Naive thymus-derived CD4-positive, alpha-beta T cell (primary cell): ENCODE measurements at regions not wholly inside any gene's neighbourhood (a gene's known extent, or its start where the extent isn't known, plus 50 kb on each side); places are given as distances from the start of the nearest gene placed in this dataset.

Source experiments
- ATAC-seq: fragments of 150-1000 bp; cut with Tn5 transposase; 2 replicates; pipeline ENCODE4 v1.10.0; 2021; ENCODE audit warnings: mild to moderate bottlenecking, moderate library complexity
- CTCF ChIA-PET: fragments of 350-600 bp; sonication (Branson Sonifier 250); formaldehyde crosslinking; loops from one replicate; lab custom pipeline; 2021; ENCODE audit warnings: antibody characterized with exemption; lab: Charles Lee
- POLR2A ChIA-PET: fragments of 350-600 bp; sonication (Branson Sonifier 250); formaldehyde crosslinking; loops from one replicate; lab custom pipeline; 2021; ENCODE audit warnings: antibody characterized with exemption, inconsistent platforms; lab: Charles Lee
- DNase-seq, 9 donors: peaks; one replicate each; pipeline versions ENCODE4 v3.0.0 to v3.0.0-alpha.2; 2020 to 2022; ENCODE audit warnings: mixed read lengths in 1 of 9
- H3K27ac ChIP-seq: one replicate; pipeline ENCODE4 v1.7.0; 2013; ENCODE audit warnings: mild to moderate bottlenecking, low read depth, low read length, moderate library complexity
- H3K27me3 ChIP-seq, 2 donors: one replicate each; pipeline ENCODE4 v1.7.0; 2013; ENCODE audit warnings: low read length in 2 of 2, mild to moderate bottlenecking in 2 of 2, moderate library complexity in 2 of 2; ENCODE audit not compliant: control insufficient read depth in 2 of 2, insufficient read depth in 2 of 2
- H3K36me3 ChIP-seq, 3 experiments: 1 replicate in 2 of 3; 2 replicates in 1 of 3; pipeline ENCODE4 v1.7.0; 2013; ENCODE audit warnings: low read length in 3 of 3, mild to moderate bottlenecking in 3 of 3, moderate library complexity in 1 of 3; ENCODE audit not compliant: insufficient read depth in 3 of 3, control insufficient read depth in 2 of 3
- H3K4me1 ChIP-seq, 2 donors: one replicate each; pipeline ENCODE4 v1.7.0; 2013; ENCODE audit warnings: low read length in 2 of 2, mild to moderate bottlenecking in 2 of 2, moderate library complexity in 1 of 2; ENCODE audit not compliant: control insufficient read depth in 2 of 2, insufficient read depth in 2 of 2
- H3K4me3 ChIP-seq: 2 replicates; pipeline ENCODE4 v1.7.0; 2013; ENCODE audit warnings: mild to moderate bottlenecking, low read length
- H3K9me3 ChIP-seq, 3 experiments: 1 replicate in 2 of 3; 2 replicates in 1 of 3; pipeline ENCODE4 v1.7.0; 2013; ENCODE audit warnings: low read length in 3 of 3; ENCODE audit not compliant: control insufficient read depth in 2 of 3
- H3K27ac Mint-ChIP-seq, 9 donors: one replicate each; pipeline ENCODE4 v1.8.0; 2020 to 2022; ENCODE audit warnings: mixed read lengths in 9 of 9, mild to moderate bottlenecking in 8 of 9, moderate library complexity in 5 of 9, inconsistent platforms in 2 of 9
- H3K27me3 Mint-ChIP-seq, 5 donors: one replicate each; pipeline ENCODE4 v1.8.0; 2021 to 2022; ENCODE audit warnings: mixed read lengths in 5 of 5, mild to moderate bottlenecking in 1 of 5
- H3K36me3 Mint-ChIP-seq, 5 donors: one replicate each; pipeline ENCODE4 v1.8.0; 2020 to 2022; ENCODE audit warnings: mixed read lengths in 5 of 5, mild to moderate bottlenecking in 3 of 5, inconsistent platforms in 1 of 5
- H3K4me1 Mint-ChIP-seq, 7 donors: one replicate each; pipeline ENCODE4 v1.8.0; 2020 to 2022; ENCODE audit warnings: mixed read lengths in 7 of 7, mild to moderate bottlenecking in 3 of 7, inconsistent platforms in 1 of 7
- H3K4me3 Mint-ChIP-seq, 10 donors: one replicate each; pipeline ENCODE4 v1.8.0; 2020 to 2022; ENCODE audit warnings: mild to moderate bottlenecking in 10 of 10, mixed read lengths in 10 of 10, moderate library complexity in 6 of 10, inconsistent platforms in 2 of 10
- H3K9me3 Mint-ChIP-seq, 11 donors: one replicate each; pipeline ENCODE4 v1.8.0; 2020 to 2022; ENCODE audit warnings: mixed read lengths in 11 of 11, mild to moderate bottlenecking in 4 of 11, inconsistent platforms in 1 of 11, moderate library complexity in 1 of 11
- intact Hi-C, 2 donors: fragments of 100-400 bp; cut with micrococcal nuclease; formaldehyde crosslinking; loops; one replicate each; pipeline ENCODE4 v1.15.1; 2023

DNA sequence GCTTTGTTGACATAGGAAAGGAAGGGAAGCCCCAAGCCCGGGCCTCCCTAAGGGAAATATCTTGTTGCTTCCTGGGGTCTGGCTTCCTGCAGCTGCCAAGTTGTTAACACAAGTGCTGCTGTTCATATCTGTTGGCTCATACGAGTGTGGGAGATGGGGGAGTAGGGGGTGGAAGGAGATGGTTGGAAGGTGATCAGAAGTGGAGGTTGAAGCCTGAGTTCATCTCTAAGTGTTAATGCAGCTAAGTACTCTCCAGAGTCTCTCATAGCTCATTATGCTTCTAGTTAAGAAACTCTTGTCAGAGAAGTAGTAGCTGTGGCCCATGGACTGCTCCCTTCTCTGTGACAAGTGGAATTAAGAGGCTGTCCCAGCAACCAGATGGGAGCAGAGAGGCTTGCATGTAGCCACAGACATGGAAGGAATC is 319.2 kb upstream of the SPAG17 start:
- H3K4me1 Mint-ChIP-seq = no peaks in the 10 kb centered on the region
- no peaks in the 10 kb centered on the region for H3K9me3 ChIP-seq
- H3K27ac Mint-ChIP-seq = no peak overlapping the region
- CTCF ChIA-PET = no interaction called here
- H3K4me3 Mint-ChIP-seq = no peak overlapping the region
- DNase-seq (no peak), ATAC-seq (no peak)
- H3K27me3 Mint-ChIP-seq = no peaks in the 10 kb centered on the region
- POLR2A ChIA-PET = no interaction called here
- H3K36me3 Mint-ChIP-seq = no peaks in the 10 kb centered on the region
- H3K4me1 ChIP-seq = no peaks in the 10 kb centered on the region
- H3K27me3 ChIP-seq = no peaks in the 10 kb centered on the region
- no peaks in the 10 kb centered on the region for H3K36me3 ChIP-seq
- H3K27ac ChIP-seq = no peak overlapping the region
- peaks cover 0 to 19% (median 4%) of the 10 kb centered on the region in 11 donors for H3K9me3 Mint-ChIP-seq
- intact Hi-C loops = no loop called here
- H3K4me3 ChIP-seq = no peak overlapping the region

DNA sequence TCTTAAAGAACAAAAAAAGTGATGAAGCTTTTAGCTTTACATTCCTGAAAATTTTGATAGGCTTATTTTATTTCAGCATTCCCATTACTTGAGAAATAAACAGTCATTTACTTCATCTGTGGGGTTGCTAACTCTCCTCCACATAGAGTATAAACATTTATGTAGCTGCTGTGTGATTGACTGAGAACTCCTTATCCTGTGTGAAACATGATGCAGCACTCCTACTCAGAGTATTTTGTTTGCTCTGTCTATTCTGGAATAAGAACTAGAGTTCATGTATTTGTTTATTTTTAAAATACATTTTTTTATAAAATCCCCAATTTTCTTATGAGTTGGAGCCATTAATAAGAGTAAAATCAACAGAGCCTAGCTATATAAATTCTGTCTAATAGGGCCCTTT is 318.7 kb upstream of the SPAG17 start:
- DNase-seq = no peak
- Mint-ChIP-seq H3K4me3 (no peak overlapping the region), H3K27ac (no peak overlapping the region), H3K4me1 (no peaks in the 10 kb centered on the region), H3K27me3 (no peaks in the 10 kb centered on the region), H3K36me3 (no peaks in the 10 kb centered on the region), H3K9me3 (peaks cover 0 to 19% (median 4%) of the 10 kb centered on the region in 11 donors)
- Histone ChIP-seq H3K27ac (no peak overlapping the region), H3K36me3 (no peaks in the 10 kb centered on the region), H3K4me1 (no peaks in the 10 kb centered on the region), H3K9me3 (no peaks in the 10 kb centered on the region), H3K27me3 (no peaks in the 10 kb centered on the region), H3K4me3 (no peak overlapping the region)
- no peak for ATAC-seq
- intact Hi-C loops = no loop called here
- ChIA-PET CTCF (no interaction called here), POLR2A (no interaction called here)

DNA sequence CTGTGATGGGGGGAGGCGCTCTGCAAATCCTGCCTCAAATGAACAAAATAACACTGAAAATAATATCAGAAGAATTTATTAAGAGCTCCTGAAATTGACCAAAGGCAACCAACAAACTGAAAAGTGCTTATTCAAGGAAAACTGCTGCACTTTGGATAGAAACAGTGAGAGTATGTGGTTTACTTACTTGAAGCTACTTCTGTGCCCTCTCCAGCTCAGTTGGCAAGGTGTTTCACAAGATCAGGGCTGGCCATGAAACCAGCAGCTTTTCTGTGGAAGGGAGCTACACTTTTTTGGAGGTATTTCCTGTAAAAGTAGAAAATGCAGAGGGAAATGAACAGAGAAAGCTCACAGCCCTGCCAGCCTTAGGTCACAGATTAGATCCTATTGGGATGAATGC is 310.0 kb upstream of the SPAG17 start:
- Mint-ChIP-seq H3K4me1 (peaks cover 0 to 2% (median 0%) of the 10 kb centered on the region in 7 donors), H3K9me3 (peaks cover 0 to 4% (median 0%) of the 10 kb centered on the region in 11 donors)

DNA sequence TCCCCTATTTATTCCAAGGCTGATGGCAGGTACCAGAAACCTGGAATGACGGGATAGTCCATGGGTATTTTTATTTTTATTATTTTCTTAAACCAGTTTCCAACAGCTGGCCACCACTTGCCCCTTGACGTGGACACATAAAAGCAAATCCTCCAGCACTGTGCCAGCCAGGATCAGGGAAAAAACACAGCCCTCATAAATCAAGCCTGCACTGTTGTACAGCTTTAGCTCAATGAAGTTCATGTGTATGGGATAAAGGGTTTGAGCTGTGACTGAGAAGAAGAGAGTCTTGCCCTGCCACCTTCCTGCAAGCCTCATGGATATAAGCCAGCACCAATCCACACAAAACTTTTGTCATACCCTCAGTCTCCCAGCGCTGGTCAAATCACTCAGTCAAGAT is 303.8 kb upstream of the SPAG17 start:
- H3K4me1 Mint-ChIP-seq = peaks cover 0 to 2% (median 0%) of the 10 kb centered on the region in 7 donors
- H3K9me3 ChIP-seq = no peaks in the 10 kb centered on the region
- ChIA-PET POLR2A (no interaction called here), CTCF (no interaction called here)
- peaks cover 0 to 5% (median 0%) of the 10 kb centered on the region in 5 donors for H3K27me3 Mint-ChIP-seq
- H3K9me3 Mint-ChIP-seq = peaks cover 0 to 19% (median 6%) of the 10 kb centered on the region in 11 donors
- intact Hi-C loops = no loop called here
- H3K4me3 Mint-ChIP-seq = no peak overlapping the region
- H3K36me3 ChIP-seq = no peaks in the 10 kb centered on the region
- no peak overlapping the region for H3K27ac ChIP-seq
- ATAC-seq (no peak), DNase-seq (no peak)
- H3K4me3 ChIP-seq = no peak overlapping the region
- H3K27me3 ChIP-seq = no peaks in the 10 kb centered on the region
- H3K36me3 Mint-ChIP-seq = no peaks in the 10 kb centered on the region
- no peak overlapping the region for H3K27ac Mint-ChIP-seq
- no peaks in the 10 kb centered on the region for H3K4me1 ChIP-seq

More for the DNA sequence above, 310.0 kb upstream of the SPAG17 start:
- Histone ChIP-seq H3K4me1 (no peaks in the 10 kb centered on the region), H3K9me3 (no peaks in the 10 kb centered on the region), H3K36me3 (no peaks in the 10 kb centered on the region), H3K27ac (no peak overlapping the region), H3K27me3 (no peaks in the 10 kb centered on the region), H3K4me3 (no peak overlapping the region)
- ChIA-PET CTCF (no interaction called here), POLR2A (no interaction called here)
- Mint-ChIP-seq H3K27me3 (peaks cover 0 to 5% (median 0%) of the 10 kb centered on the region in 5 donors), H3K36me3 (no peaks in the 10 kb centered on the region), H3K27ac (no peak overlapping the region), H3K4me3 (no peak overlapping the region)
- no peak for ATAC-seq
- DNase-seq = no peak
- intact Hi-C loops = no loop called here

DNA sequence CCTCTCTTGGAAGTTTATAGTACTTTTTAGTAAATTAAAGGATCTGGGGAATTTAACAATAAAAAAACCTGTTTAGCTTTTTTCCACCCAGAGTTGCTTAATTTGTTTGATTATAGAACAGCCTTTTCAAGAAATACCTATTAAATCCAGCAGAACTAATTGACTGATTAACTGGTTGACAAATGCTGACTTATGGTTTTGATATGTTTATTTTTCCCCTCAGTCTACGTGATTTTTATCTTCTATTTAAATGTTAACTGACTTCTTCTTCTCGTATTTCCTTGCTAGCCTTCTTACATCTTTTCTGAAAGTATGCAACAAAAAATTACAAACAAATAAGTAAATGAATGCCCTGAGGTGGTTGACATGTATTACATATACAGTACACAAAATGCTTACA is 302.9 kb upstream of the SPAG17 start:
- Mint-ChIP-seq H3K27me3 (peaks cover 0 to 5% (median 0%) of the 10 kb centered on the region in 5 donors), H3K27ac (no peak overlapping the region), H3K36me3 (no peaks in the 10 kb centered on the region), H3K4me1 (peaks cover 0 to 2% (median 0%) of the 10 kb centered on the region in 7 donors), H3K9me3 (peaks cover 0 to 21% (median 6%) of the 10 kb centered on the region in 11 donors), H3K4me3 (no peak overlapping the region)
- intact Hi-C loops = no loop called here
- Histone ChIP-seq H3K27me3 (no peaks in the 10 kb centered on the region), H3K36me3 (no peaks in the 10 kb centered on the region), H3K27ac (no peak overlapping the region), H3K4me1 (no peaks in the 10 kb centered on the region), H3K9me3 (no peaks in the 10 kb centered on the region), H3K4me3 (no peak overlapping the region)
- DNase-seq = no peak
- ChIA-PET POLR2A (no interaction called here), CTCF (no interaction called here)
- no peak for ATAC-seq

DNA sequence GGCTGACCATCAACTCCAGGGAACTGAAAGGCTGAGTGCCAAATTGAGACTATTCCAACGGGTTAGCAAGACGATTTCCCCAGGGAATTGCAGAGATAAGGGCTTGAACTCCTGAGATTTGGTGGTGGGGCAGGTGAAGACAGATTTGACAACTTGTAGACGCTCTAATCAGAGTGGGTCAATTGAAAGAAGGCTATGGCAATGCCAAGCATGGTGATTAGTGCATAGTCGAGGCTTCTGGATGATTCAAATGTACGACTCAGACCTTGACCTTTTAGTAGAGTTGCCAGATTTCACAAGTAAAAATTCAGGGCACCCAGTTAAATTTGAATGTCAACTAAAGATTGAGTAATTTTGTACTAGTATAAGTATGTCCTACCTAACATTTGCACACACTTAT is 302.1 kb upstream of the SPAG17 start:
- no peaks in the 10 kb centered on the region for H3K27me3 ChIP-seq
- intact Hi-C loops = no loop called here
- H3K4me3 ChIP-seq = no peak overlapping the region
- H3K36me3 ChIP-seq = no peaks in the 10 kb centered on the region
- Mint-ChIP-seq H3K9me3 (peaks cover 2 to 24% (median 9%) of the 10 kb centered on the region in 11 donors), H3K27me3 (peaks cover 0 to 3% (median 0%) of the 10 kb centered on the region in 5 donors), H3K36me3 (no peaks in the 10 kb centered on the region), H3K4me3 (no peak overlapping the region), H3K4me1 (peaks cover 0 to 2% (median 0%) of the 10 kb centered on the region in 7 donors), H3K27ac (no peak overlapping the region)
- ChIA-PET POLR2A (no interaction called here), CTCF (no interaction called here)
- ATAC-seq = no peak
- no peaks in the 10 kb centered on the region for H3K9me3 ChIP-seq
- no peak for DNase-seq
- H3K4me1 ChIP-seq = no peaks in the 10 kb centered on the region
- no peak overlapping the region for H3K27ac ChIP-seq

DNA sequence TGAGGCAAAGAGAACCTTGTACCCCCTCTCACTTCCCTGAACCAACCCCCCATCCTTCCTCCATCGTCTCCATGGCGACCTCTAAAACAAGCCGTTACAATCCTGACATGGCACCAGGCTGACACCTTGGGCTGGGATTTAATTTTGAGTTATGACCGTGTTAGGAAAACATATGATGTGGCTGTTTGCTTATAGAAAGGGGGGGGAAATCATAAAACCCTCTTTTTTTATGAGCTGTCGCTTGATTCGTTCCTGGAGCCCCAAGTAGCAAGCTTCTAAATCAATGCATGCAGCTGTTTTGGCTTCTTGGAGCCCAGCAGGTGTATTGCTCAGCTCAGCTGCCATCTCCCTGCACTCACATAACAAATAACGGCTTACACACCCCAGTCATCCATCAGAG is 301.2 kb upstream of the SPAG17 start:
- Histone ChIP-seq H3K4me1 (no peaks in the 10 kb centered on the region), H3K9me3 (no peaks in the 10 kb centered on the region), H3K27me3 (no peaks in the 10 kb centered on the region), H3K36me3 (no peaks in the 10 kb centered on the region), H3K27ac (no peak overlapping the region), H3K4me3 (no peak overlapping the region)
- H3K27me3 Mint-ChIP-seq = peaks cover 0 to 3% (median 0%) of the 10 kb centered on the region in 5 donors
- CTCF ChIA-PET = no interaction called here
- ATAC-seq = no peak
- H3K4me1 Mint-ChIP-seq = no peaks in the 10 kb centered on the region
- no peaks in the 10 kb centered on the region for H3K36me3 Mint-ChIP-seq
- POLR2A ChIA-PET = no interaction called here
- H3K27ac Mint-ChIP-seq = no peak overlapping the region
- intact Hi-C loops = no loop called here
- peaks cover 1 to 24% (median 10%) of the 10 kb centered on the region in 11 donors for H3K9me3 Mint-ChIP-seq
- no peak overlapping the region for H3K4me3 Mint-ChIP-seq
- DNase-seq = no peak
